HG03342 (cell line): ENCODE measurements at regions not wholly inside any gene's neighbourhood (a gene's known extent, or its start where the extent isn't known, plus 50 kb on each side); places are given as distances from the start of the nearest gene placed in this dataset.

ENCODE experiments used
- ATAC-seq: cut with Tn5 transposase; IDR thresholded peaks from one replicate; pipeline ENCODE4 v1.9.1; 2021; ENCODE audit warnings: mild to moderate bottlenecking, moderate library complexity; ENCODE audit not compliant: unreplicated experiment

- ATAC-seq, result no peak
These were observed 271.5 kb upstream of the TTC14 start for GRCh38 chr3:180330440-180330839.

GRCh38 chr3:180332608-180333007 is 269.4 kb upstream of the TTC14 start:
- ATAC-seq, result peak; percentile 46

DNA sequence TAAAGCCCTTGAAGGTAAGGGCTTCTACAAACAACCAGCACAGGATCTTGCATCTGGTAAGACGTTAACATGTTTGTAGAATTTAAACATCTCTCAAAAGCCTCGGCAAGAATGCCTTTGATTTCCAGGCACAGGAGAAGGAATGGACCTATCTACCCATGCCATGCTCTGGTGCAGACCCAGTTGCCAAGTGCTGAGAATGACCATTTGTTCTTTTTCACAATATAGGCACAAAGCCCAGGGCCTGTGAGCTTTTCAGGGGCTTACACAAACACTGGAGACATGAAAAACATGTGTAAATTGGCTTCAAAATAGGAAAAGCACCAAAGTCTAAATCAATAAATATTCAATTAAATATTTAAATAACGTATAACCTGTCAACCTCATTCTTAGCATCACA is 266.9 kb upstream of the TTC14 start:
- no peak for ATAC-seq

DNA sequence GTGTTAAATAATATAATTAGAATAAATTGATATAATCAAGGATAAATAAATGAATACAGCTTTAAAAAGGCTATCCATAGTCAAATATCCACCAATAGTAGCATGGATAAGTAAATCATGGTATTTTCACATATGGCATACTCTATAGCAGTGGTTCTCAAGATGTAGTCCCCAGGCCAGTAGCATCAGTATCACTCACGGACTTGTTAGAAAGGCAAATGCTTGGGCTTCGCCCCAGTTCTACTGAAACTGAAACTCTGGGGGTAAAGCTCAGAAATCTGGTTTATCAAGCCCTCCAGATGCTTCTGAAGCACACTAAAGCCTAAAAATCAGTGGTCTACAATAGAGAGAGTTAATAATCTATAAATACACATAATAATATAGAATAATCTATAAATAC is 261.6 kb upstream of the TTC14 start:
- ATAC-seq, result no peak

DNA sequence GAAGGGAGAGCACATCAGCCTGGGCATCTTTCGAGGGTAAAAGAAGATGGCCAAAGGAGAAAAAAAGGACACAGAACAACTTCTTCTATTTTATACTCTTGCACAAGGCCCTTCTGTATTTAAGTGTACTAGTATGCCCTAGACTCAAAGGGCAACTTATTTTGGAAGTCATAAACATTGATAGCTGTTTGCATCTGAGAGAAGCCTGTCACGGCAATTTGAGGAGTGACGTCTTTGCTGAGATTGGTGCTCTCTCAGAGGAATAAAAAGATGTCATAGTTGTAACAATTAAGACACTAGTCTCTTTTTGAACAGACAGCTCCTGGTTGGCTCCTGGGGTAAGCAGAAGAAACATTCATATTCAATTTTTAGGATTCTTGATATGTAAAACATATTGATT is 260.4 kb upstream of the TTC14 start:
- no peak for ATAC-seq

DNA sequence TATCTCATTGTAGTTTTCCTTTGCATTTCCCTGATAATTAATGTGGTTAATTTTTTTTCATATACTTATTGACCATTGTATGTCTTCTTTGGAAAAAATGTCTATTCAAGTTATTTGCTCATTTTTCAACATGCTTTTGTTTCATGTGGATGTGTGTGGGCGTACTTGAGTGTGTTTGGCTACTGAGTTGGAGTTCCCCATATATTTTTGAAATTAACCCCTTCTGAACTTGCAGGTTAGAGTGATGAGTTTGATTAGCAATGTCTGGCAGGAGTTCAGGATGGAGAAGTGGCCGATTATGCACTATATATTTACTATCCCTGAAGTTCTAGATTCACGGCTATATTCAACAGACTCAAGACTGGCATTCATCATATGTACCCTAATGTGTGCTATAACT is 250.4 kb upstream of the TTC14 start:
- ATAC-seq, result no peak

GRCh38 chr3:180352261-180352660 is 249.7 kb upstream of the TTC14 start:
- ATAC-seq, result no peak

DNA sequence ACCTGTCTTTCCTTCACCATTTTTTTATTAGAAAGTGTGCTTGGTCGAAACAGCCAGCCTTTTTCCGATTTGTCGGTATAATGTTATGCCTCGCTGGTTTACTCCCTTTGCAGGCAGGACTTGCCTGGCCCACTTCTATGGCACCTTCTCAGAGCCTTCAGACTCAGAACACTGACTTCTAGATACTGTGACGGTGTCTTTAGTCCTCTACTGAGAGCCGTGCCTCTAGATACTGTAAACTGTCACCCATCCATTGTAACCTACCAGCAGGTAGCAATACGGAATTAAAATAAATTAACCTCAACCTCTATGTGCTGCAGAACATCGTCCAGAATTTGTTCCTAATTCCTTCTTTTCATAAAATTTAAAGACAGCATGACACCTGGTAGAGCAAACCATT is 247.7 kb upstream of the TTC14 start:
- no peak for ATAC-seq

DNA sequence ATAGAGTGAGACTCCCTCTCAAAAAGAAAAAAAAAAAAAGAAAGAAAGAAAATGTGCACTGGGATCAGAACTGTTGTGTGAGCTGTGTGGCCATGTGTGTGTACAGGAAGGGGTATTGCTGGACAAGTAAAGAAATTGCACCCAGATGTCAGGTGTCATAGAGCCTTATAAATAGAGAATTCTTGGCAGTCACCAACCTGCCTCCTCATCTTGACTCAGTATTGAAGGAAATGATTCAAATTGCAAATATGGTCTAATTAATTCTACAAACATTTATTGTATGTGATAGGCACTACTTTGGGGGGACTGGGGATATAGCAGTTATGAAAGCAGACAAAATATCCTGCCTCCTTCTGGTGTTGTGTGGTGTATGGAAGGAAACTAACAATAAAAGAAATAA is 243.8 kb upstream of the TTC14 start:
- ATAC-seq, result no peak

DNA sequence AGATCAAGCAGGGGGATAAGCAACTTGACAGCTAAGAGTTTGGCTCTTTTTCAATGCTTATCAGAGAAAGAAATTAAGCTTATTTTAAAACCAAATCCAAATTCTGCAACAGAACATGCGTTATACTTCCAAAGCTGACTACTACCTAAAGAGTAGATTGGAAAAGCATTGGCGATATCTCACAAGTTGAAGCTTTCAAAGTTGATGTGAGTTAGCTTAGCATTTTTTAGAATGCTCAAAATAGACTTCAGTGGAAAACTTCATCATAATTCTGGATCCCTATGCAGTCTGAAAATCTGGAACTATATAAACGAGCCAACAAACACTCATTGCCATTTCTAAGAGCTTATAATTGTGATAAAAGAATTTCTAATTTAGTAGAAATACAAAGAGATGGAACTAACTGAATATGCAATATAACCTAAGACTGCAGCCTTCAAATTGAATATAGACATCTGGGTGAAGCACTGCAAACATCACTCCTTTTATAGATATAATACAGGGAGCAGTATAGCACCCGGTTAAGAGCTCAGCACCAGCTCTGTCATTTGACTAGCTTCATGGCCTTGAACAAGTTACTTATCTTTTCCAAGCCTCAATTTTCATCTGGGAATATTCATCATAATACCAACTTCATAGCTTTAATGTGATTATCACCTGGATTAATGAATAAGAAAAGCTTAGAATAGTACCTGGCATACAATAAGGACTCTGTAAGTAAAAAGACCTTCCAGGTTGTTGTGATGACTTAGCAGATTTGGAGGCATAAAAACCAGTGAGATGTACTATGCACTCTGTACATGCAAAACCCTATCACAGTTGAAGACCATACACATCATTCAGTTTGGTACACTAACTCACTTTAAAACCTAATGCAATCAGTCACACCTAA is 242.7 kb upstream of the TTC14 start:
- no peak for ATAC-seq

DNA sequence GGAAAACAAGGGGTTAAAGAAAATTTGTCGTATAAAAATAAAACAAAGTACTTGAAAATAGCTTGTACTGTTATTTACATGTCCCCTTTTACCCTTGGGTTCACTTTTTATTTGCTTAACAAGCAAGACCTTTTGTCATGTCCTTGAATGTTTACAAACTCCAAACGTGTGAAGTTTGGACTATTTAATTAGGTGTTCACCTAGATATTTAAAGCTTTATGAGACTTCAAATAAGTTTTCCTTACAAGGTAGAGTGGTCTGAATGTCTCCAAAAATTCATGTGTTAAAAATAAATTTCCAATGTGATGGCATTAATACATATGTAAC is 242.0 kb upstream of the TTC14 start:
- ATAC-seq, result no peak

DNA sequence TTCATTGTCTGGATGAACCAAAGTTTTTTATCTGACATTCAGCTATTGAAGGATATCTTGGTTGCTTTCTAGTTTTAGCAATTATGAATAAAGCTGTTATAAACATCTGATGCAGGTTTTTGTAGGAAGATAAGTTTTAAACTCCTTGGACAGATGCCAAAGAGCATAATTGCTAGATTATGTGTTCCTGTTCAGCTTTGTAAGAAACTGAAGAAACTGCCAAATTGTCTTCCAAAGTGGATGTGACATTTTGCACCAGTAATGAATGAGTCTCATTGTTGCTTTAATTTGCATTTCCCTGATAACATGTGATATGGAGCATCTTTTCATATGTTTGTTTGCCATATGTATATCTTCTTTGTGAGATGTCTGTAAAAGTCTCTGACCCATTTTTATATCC is 239.9 kb upstream of the TTC14 start:
- no peak for ATAC-seq

GRCh38 chr3:180375831-180376230 is 226.1 kb upstream of the TTC14 start:
- ATAC-seq, result no peak

- ATAC-seq, result no peak
These were observed 223.5 kb upstream of the TTC14 start for GRCh38 chr3:180378496-180378895.

- ATAC-seq, result no peak
These were observed 219.3 kb upstream of the TTC14 start for GRCh38 chr3:180382638-180383180.

DNA sequence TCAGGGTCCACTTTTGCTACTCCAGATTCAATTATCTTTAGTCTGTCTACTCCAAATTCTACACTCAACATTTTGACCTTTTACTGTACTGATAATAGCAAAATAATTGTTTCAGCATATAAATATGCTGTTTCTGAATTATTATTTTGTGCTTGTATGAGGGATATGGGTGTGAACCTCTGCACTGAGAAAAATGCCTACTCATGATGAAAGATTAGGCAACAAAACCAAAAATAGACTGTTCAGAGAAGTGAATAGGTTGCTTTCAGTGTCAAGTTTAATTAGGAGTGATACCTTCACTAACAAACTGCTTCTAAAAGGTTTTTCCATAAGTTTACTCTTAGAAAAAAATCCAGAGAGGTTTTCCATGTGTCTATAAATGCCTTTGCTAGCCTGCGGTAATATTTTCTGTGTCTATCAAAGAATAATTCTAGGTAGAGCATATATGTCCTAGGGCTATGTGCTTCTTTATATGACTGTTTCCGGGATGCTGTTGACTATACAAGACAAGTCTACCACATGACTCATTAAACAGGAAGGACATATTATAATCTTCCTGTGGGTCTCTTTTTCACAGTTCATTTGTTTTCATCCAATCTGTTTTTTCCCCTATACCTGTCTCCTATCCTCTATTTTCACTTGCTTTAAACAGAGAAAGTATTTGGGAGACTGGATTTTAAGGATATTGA is 218.5 kb upstream of the TTC14 start:
- no peak for ATAC-seq

DNA sequence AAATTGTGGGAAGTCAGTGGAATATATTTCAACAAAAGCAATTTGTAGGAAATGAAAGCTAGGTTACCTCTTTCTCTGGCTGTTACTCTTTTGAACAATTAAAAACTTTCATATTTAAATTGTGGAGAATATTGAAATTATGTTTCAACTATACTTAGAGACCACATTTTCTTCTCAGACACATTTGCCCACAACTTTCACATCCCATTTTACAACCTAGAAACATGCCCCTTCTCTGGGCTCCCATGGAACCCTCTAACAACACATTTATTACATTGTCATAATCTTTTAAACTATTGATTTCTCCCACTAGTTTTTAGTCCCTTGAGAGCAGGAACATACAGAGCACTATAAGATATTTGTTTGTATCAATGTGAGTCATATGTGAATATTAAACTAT is 211.7 kb upstream of the TTC14 start:
- ATAC-seq, result no peak

DNA sequence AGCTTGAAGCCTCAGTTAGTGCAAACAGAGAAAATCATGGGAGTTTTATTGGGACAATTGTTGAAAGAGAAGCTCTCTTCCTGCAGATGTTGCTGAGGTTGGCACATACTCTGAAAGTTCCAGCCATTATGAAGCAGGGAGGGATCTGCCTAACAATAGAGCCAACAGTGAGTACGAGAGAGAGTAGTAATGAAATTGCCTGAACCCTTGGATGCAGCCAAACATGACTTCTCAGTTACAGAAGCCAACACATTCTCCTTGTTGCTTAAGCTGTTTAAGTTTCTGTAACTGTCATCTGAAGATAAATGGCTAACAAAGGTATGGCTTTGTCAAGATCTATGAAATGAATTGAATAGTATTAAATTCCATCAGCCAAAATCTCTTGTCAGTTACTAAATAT is 211.0 kb upstream of the TTC14 start:
- ATAC-seq, result no peak

DNA sequence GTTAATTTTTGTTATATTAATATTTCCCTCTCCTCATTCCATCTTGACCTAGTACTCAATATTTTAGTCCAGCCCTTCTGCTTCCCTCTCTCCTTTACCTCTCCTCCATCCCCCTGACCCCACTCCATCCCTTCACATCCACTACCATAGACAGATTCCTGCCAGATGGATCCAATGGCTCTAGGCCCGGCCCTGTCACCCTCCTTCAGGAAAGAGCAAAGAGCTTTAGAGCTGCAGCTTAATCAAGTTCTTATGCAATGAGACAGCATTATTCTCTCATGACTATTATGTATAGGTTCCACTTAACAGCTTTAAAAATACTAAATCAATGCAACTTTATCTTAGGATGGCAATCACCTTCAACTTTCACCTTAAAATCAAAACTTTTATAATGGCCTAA is 200.7 kb upstream of the TTC14 start:
- no peak for ATAC-seq

GRCh38 chr3:180402471-180403073 is 199.4 kb upstream of the TTC14 start:
- ATAC-seq, result peak; percentile 76

DNA sequence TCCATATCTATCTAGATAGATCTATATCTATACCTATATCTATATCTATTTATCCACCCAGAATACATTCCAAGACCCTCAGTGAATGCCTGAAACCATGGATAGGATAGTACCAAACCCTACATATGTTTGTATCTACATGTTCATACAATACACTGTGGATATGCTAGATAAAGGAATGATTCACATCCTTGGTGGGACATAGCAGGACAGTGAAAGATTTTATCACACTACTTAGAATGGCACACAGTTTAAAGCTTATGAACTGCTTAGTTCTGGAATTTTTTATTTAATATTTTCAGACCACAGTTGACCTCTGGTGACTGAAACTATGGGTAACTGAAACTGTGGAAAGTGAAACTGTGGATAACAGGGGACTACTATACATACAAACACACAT is 198.8 kb upstream of the TTC14 start:
- ATAC-seq, result no peak

- ATAC-seq, result no peak
These were observed 193.3 kb upstream of the TTC14 start for GRCh38 chr3:180408654-180409053.
